ENCODE measurements at regions not wholly inside any gene's neighbourhood (a gene's known extent, or its start where the extent isn't known, plus 50 kb on each side); places are given as distances from the start of the nearest gene placed in this dataset.

DNA sequence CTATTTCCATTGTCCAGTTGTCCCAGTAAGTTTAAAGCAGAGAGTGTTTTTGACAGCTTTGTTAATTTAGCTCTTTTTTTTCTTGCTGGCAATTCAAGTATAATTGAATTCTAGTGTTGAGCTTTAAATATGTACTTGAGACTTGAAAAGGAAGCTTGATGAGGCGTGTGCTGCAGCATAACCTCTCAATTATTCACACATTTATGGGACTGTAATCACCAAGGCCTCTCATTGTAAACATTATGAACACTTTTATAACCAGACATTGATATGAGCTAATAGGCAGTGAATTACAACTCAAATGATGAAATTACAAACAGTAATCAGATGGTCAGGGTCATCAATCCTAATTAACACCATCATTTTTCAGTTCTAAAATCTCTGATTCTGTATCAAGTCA, 378.0 kb upstream of the DDHD1 start:
- TF ChIP-seq, protein P1, sequence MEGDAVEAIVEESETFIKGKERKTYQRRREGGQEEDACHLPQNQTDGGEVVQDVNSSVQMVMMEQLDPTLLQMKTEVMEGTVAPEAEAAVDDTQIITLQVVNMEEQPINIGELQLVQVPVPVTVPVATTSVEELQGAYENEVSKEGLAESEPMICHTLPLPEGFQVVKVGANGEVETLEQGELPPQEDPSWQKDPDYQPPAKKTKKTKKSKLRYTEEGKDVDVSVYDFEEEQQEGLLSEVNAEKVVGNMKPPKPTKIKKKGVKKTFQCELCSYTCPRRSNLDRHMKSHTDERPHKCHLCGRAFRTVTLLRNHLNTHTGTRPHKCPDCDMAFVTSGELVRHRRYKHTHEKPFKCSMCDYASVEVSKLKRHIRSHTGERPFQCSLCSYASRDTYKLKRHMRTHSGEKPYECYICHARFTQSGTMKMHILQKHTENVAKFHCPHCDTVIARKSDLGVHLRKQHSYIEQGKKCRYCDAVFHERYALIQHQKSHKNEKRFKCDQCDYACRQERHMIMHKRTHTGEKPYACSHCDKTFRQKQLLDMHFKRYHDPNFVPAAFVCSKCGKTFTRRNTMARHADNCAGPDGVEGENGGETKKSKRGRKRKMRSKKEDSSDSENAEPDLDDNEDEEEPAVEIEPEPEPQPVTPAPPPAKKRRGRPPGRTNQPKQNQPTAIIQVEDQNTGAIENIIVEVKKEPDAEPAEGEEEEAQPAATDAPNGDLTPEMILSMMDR (IDR thresholded peaks at IDR 0.05): no peak
- Mint-ChIP-seq H3K27ac (no peak overlapping the region), H3K9me3 (no peaks in the 10 kb centered on the region), H3K4me3 (no peak overlapping the region), H3K36me3 (ENCODE audit: low read depth) (no peaks in the 10 kb centered on the region), H3K27me3 (ENCODE audit: insufficient read depth) (peaks cover 4% of the 10 kb centered on the region; the same call in 1 of the 2 replicates), H3K4me1 (ENCODE audit: low read depth) (peaks cover 20% of the 10 kb centered on the region)
- no peak for DNase-seq

DNA sequence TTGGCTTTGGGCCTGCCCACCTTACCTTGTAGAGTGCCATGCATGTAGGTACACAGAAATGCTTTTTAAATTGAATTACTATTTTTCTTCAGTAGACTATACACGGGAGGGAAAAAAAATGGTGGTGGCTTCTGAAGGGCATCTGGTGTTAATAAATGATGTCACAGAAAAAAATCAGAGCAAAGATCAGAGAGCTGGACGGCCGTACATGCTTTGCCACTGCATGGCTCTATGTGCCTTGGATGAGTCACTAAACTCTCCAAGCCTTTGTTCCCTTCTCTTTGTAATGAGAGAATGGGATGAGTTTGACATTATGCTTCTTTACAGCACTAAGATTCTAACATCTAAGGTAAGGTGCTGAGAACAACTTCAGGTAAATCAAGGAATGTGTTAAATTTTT, 376.4 kb upstream of the DDHD1 start:
- Mint-ChIP-seq H3K9me3 (no peaks in the 10 kb centered on the region), H3K36me3 (ENCODE audit: low read depth) (no peaks in the 10 kb centered on the region), H3K27ac (no peak overlapping the region), H3K27me3 (ENCODE audit: insufficient read depth) (peaks cover 4% of the 10 kb centered on the region; the same call in 1 of the 2 replicates), H3K4me3 (no peak overlapping the region), H3K4me1 (ENCODE audit: low read depth) (peaks cover 30% of the 10 kb centered on the region)
- TF ChIP-seq, protein P1 (IDR thresholded peaks at IDR 0.05): no peak
- DNase-seq: no peak

DNA sequence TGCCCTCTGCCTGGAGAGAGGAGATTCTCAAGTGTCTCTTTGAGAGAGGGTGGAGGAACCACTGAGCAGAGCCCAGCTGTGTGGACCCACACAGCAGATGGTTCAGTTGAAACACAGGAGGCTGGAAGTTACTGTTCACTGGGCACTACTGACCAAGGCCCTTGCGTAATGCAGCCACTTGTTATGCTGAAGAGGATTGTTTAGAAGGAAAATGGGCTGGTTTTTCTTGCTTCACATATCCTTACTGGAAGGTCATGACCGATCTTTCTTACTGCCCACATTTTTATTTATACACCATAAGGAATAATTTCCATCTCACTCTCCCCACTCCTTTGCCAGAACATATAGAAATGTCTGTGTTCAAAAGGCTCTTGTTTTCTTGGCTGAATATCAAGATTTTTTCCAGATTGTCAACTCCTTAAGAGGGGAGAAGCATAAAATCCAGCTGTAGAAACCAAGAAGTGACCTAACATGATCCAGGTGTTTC, 375.1 kb upstream of the DDHD1 start:
- H3K36me3 Mint-ChIP-seq (ENCODE audit: low read depth): no peaks in the 10 kb centered on the region
- H3K4me1 Mint-ChIP-seq (ENCODE audit: low read depth): peaks cover 30% of the 10 kb centered on the region
- no peak for DNase-seq
- H3K9me3 Mint-ChIP-seq: no peaks in the 10 kb centered on the region
- H3K4me3 Mint-ChIP-seq: no peak overlapping the region
- no peak overlapping the region for H3K27ac Mint-ChIP-seq
- TF ChIP-seq, protein P1 (IDR thresholded peaks at IDR 0.05): no peak
- H3K27me3 Mint-ChIP-seq (ENCODE audit: insufficient read depth): peaks cover 1% of the 10 kb centered on the region; the same call in 1 of the 2 replicates

DNA sequence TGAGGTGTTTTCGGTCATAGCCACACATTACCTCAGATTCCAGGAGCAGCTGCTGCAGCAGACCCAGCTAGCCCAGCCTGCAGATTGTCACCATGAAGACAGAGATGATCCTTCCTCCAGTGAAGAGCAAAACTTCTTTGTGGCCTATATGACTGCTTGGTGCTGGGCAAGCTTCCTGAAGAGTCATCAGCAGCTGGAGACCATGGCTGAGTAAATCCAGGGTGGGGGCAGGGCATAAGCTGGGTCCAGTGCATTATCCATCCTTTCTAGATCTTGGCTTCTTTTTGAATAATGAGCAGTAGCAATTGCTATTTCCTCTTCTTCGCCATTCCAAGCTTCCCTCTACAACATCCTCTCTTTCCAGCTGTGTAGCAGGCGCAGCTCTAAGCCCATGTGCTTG, 373.1 kb upstream of the DDHD1 start:
- H3K27me3 Mint-ChIP-seq (ENCODE audit: insufficient read depth): no peaks in the 10 kb centered on the region
- TF ChIP-seq, protein P1 (IDR thresholded peaks at IDR 0.05): no peak
- peaks cover 4% of the 10 kb centered on the region; the same call in 1 of the 2 replicates for H3K9me3 Mint-ChIP-seq
- H3K27ac Mint-ChIP-seq: no peak overlapping the region
- no peak for DNase-seq
- H3K4me3 Mint-ChIP-seq: no peak overlapping the region
- no peaks in the 10 kb centered on the region for H3K36me3 Mint-ChIP-seq (ENCODE audit: low read depth)
- H3K4me1 Mint-ChIP-seq (ENCODE audit: low read depth): peaks cover 30% of the 10 kb centered on the region

DNA sequence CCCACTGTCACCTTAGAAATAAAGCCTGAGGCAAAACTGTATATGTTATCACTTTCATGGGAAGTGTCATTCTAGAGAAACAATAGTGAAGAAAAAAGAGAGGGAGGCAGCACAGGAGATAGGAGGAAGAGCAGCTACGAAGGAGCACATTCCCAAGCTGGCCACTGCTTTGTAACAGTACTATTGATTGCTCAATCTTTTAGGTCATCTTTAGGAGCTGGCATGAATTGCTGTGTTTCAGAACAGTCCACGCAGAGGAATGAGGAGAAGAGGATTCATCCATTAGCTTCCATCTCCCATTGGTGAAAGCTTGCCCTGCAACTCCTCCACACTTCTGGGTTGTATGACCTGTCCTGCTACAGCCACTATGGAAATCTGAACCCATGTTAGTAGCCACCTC, 372.5 kb upstream of the DDHD1 start:
- no peak for DNase-seq
- peaks cover 30% of the 10 kb centered on the region for H3K4me1 Mint-ChIP-seq (ENCODE audit: low read depth)
- H3K36me3 Mint-ChIP-seq (ENCODE audit: low read depth): no peaks in the 10 kb centered on the region
- TF ChIP-seq, protein P1 (IDR thresholded peaks at IDR 0.05): no peak
- H3K4me3 Mint-ChIP-seq: no peak overlapping the region
- H3K27ac Mint-ChIP-seq: no peak overlapping the region
- no peaks in the 10 kb centered on the region for H3K27me3 Mint-ChIP-seq (ENCODE audit: insufficient read depth)
- peaks cover 4% of the 10 kb centered on the region; the same call in 1 of the 2 replicates for H3K9me3 Mint-ChIP-seq

DNA sequence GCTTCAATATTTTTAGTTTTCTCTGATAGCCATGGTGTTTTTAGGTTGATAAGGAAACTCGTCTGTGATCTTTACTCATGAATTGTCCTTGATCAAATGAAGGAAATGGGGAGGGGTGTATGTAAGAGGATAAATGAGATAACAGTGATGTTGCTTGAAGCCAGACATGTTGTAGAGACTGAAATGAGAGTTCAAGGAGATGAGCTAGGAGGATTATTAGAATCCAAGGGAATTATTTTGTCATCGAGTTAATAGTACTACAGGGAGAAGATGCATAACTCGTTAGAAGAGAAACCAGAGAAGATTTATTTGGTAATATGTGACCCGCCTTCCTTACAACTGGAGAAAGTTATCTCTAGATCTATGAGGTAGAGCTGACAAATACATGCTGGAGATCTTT, 371.3 kb upstream of the DDHD1 start:
- no peak overlapping the region for H3K27ac Mint-ChIP-seq
- TF ChIP-seq, protein P1 (IDR thresholded peaks at IDR 0.05): no peak
- peaks cover 2% of the 10 kb centered on the region; the same call in 1 of the 2 replicates for H3K36me3 Mint-ChIP-seq (ENCODE audit: low read depth)
- DNase-seq: no peak
- H3K27me3 Mint-ChIP-seq (ENCODE audit: insufficient read depth): no peaks in the 10 kb centered on the region
- H3K4me1 Mint-ChIP-seq (ENCODE audit: low read depth): peaks cover 31% of the 10 kb centered on the region
- no peak overlapping the region for H3K4me3 Mint-ChIP-seq
- H3K9me3 Mint-ChIP-seq: peaks cover 4% of the 10 kb centered on the region; the same call in 1 of the 2 replicates

All from HFFc6 (cell line).